Mesodermal cell (in vitro differentiated cells): ENCODE measurements at regions not wholly inside any gene's neighbourhood (a gene's known extent, or its start where the extent isn't known, plus 50 kb on each side); places are given as distances from the start of the nearest gene placed in this dataset.
"Not testable (repeated sequence)": the region's sequence is repeated elsewhere in the genome, so short reads cannot be mapped to it uniquely, and the experiment has no call there.

Experiments used
- H3K27ac ChIP-seq: 2 replicates; pipeline ENCODE4 v1.7.0; 2013; ENCODE audit warnings: mild to moderate bottlenecking, low read depth, low read length, moderate library complexity; ENCODE audit not compliant: severe bottlenecking
- H3K36me3 ChIP-seq: 2 replicates; pipeline ENCODE4 v1.7.1; 2013; ENCODE audit warnings: mild to moderate bottlenecking, low read length, moderate library complexity; ENCODE audit not compliant: control insufficient read depth, insufficient read depth
- H3K4me1 ChIP-seq: one replicate; pipeline ENCODE4 v1.7.1; 2013; ENCODE audit warnings: mild to moderate bottlenecking, low read length; ENCODE audit not compliant: insufficient read depth, control insufficient read depth, poor library complexity, severe bottlenecking
- H3K4me3 ChIP-seq: 2 replicates; pipeline ENCODE4 v1.7.0; 2013; ENCODE audit warnings: low read length, control low read depth, mild to moderate bottlenecking; ENCODE audit not compliant: insufficient read depth, poor library complexity, severe bottlenecking; ENCODE audit errors: extremely low read depth
- H3K9me3 ChIP-seq: 2 replicates; pipeline ENCODE4 v1.7.1; 2013; ENCODE audit warnings: mild to moderate bottlenecking, low read length, moderate library complexity; ENCODE audit not compliant: control insufficient read depth
- WGBS, 2 experiments: methylation state at CpG; one replicate each; pipeline ENCODE4 v1.1.5; 2013; ENCODE audit warnings: missing lambda C conversion rate in 2 of 2; ENCODE audit not compliant: insufficient coverage in 2 of 2; 5-methylcytosine and 5-hydroxymethylcytosine counted together

DNA sequence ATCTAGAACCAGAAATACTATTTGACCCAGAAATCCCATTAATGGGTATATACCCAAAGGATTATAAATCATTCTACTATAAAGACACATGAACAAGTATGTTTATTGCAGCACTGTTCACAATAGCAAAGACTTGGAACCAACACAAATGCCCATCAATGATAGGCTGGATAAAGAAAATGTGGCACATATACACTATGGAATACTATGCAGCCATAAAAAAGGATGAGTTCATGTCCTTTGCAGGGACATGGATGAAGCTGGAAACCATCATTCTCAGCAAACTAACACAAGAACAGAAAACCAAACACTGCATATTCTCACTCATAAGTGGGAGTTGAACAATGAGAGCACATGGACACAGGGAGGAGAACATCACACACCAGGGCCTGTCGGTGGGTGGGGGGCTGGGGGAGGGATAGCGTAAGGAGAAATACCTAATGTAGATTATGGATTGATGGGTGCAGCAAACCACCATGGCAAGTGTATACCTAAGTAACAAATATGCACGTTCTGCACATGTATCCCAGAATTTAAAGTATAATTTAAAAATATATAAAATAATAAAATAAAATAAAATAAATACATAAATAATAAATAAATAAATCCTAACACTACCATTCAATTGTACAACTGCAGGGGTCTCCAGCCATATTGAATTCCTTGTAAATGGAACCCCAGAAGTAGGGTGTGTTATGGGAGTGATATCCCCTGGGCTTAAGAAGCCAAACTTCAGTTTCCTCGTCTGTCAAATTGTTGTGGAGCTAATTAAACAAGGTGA is 122.4 kb upstream of the CD82 start:
- 80 to 100% methylated on average over 2 to 3 of the region's 4 CpGs for WGBS, 2 experiments
- not testable (repeated sequence) for H3K9me3 ChIP-seq

DNA sequence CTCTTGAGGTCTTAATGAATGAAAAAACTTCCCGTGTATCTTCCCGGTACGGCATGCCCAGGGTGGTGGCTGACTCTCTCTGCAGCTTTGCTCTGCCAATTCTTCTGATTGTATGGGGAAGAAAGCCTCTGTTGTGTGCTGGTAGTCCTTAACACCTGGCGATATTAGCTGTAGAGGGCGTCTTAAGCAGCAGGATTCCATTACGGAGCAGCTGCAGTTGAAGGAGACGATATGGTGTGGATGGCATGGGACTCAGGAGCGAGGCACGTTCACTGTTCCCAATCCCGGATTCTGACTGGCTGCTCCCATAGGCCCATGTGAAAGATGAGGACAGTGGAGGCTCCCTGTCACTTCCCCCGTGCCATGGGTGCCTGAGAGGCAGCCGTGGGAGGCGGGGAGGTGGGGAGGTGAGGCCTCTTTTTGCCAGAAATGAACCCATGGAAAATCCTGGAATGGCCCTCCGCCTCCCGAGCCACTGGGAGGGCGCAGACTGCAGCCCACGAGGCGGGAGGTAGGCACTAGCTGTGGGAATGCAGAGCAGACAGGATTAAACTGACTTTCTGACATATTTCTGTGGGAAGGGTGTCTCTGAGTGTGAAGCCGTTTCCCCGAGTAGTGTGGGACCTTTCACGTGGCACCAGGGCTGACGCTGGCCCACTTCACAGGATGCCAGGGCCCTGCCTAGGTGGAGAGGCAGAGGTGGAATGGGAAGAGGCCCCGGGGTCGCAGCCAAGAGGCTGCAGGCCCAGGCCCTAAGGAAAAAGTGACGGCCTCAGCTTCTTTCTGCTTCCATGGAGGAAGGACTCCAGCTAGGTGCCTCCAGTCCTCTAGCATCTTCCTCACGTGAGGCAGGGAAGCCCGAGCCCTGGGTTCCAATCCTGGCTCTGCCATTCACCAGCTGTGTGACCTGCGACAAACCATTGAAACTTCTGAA is 121.4 kb upstream of the CD82 start:
- no peak overlapping the region for H3K27ac ChIP-seq

More for the DNA sequence above, 122.4 kb upstream of the CD82 start:
- H3K36me3 ChIP-seq, H3K27ac ChIP-seq, H3K4me3 ChIP-seq, H3K4me1 ChIP-seq: not testable (repeated sequence)

DNA sequence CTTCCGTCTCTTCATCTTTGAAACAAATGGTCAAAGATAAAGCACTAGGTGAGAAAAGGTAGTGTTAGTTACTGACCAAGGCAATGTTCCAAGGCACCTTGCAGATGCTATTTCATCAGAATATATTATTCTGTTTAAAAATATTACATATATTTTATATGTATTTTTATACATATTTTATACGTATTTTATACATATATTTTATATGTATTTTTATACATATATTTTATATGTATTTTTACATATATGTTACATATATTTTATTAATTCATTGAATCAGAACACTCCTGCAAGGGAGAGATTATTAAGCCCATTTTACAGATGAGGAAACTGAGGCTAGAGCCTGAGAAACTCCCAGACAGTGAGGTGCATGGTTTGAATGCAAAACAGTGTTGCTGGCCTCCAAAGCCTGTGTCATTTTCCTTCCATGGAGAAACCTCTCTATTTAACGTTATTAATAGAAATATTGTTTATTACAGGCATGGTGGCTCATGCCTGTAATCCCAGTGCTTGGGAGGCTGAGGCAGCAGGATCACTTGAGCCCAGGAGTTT is 120.6 kb upstream of the CD82 start:
- 100% methylated on average over 1 of the region's 3 CpGs; no CpG with 5 or more reads in 1 of the 2 experiments for WGBS, 2 experiments
- no peak overlapping the region for H3K4me3 ChIP-seq
- no peak overlapping the region for H3K27ac ChIP-seq
- no peaks in the 10 kb centered on the region for H3K36me3 ChIP-seq
- H3K4me1 ChIP-seq = no peaks in the 10 kb centered on the region
- no peaks in the 10 kb centered on the region for H3K9me3 ChIP-seq

More for the DNA sequence above, 121.4 kb upstream of the CD82 start:
- Histone ChIP-seq H3K9me3 (no peaks in the 10 kb centered on the region), H3K4me3 (no peak overlapping the region), H3K36me3 (no peaks in the 10 kb centered on the region), H3K4me1 (no peaks in the 10 kb centered on the region)
- 81 to 82% methylated on average over 22 to 26 of the region's 28 CpGs for WGBS, 2 experiments

GRCh38 chr11:44445500-44446365 is 119.7 kb upstream of the CD82 start:
- Histone ChIP-seq H3K4me1 (no peaks in the 10 kb centered on the region), H3K27ac (no peak overlapping the region), H3K4me3 (no peak overlapping the region), H3K36me3 (no peaks in the 10 kb centered on the region), H3K9me3 (no peaks in the 10 kb centered on the region)
- WGBS, 2 experiments = 47 to 52% methylated on average over 7 to 9 of the region's 9 CpGs

DNA sequence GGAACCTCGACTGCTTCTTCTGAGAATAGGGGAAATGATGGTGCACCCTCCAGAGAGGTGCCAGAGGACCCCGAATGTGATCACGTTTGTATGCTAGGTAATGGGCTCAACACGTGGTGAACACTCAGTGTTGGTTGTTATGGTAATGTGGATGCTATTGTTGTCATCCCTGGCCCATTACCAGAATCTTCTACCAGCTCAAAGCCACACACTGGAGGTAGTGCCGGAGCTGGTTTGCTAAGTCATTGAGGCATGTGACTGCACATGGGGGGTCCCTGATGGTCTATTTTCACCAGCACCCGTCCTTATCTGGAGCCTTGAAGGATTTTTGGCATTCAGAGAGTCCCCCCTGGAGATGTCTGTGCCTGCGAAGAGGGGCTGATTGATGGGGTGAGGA is 119.1 kb upstream of the CD82 start:
- Histone ChIP-seq H3K36me3 (no peaks in the 10 kb centered on the region), H3K4me1 (no peaks in the 10 kb centered on the region), H3K9me3 (no peaks in the 10 kb centered on the region), H3K27ac (no peak overlapping the region), H3K4me3 (no peak overlapping the region)
- WGBS, 2 experiments = 78 to 100% methylated on average over 1 to 6 of the region's 7 CpGs

DNA sequence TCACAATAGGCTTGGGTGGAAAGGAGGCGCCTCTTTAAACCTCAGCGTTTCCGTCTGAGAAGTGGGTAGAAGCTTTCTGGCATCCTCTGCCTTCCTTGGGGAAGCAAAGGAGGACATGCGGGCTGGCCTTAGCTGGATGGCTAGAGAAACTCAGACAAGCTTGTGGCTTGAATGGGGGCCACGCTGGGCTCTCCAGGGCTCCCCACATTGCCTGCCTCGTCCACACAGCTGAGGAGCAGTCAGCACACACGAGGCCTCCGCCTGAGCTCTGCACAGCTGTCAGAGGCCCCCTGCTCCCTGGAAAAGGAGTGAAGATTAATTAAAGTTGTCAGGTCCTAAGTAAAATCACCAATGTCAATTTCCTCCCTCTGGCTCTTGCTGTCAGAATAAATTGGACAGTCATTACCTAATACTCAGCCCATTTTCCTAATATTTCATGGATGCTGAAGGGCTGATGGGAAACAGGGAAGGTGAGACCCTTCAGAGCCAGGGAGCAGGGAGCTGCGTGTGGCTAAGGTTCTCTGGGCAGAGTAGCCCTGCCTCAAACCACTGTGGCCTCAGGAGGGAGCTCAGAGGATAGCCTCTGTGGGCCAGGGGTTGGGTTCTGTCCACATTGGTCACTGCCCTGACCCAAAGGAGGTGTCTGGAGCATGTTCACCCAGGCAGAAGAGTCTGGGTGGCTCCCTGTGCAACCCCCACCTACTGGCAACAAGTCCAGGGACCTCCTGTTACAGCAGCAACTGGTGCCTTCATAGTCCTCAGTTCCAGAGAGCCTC is 118.3 kb upstream of the CD82 start:
- H3K4me1 ChIP-seq = no peaks in the 10 kb centered on the region
- WGBS, 2 experiments = 93 to 96% methylated on average over 6 to 9 of the region's 9 CpGs
- H3K4me3 ChIP-seq = no peak overlapping the region
- H3K36me3 ChIP-seq = no peaks in the 10 kb centered on the region
- no peak overlapping the region for H3K27ac ChIP-seq
- H3K9me3 ChIP-seq = no peaks in the 10 kb centered on the region

GRCh38 chr11:44450295-44450932 is 115.0 kb upstream of the CD82 start:
- WGBS, 2 experiments = 92% methylated on average over 6 to 8 of the region's 10 CpGs

GRCh38 chr11:44451706-44452105 is 113.8 kb upstream of the CD82 start:
- no peak overlapping the region for H3K27ac ChIP-seq
- no peak overlapping the region for H3K4me3 ChIP-seq
- H3K36me3 ChIP-seq = no peaks in the 10 kb centered on the region
- H3K4me1 ChIP-seq = no peaks in the 10 kb centered on the region
- WGBS, 2 experiments = 63 to 80% methylated on average over 2 to 3 of the region's 3 CpGs
- H3K9me3 ChIP-seq = no peaks in the 10 kb centered on the region

More at GRCh38 chr11:44450295-44450932, 115.0 kb upstream of the CD82 start:
- no peaks in the 10 kb centered on the region for H3K4me1 ChIP-seq
- no peak overlapping the region for H3K27ac ChIP-seq
- no peaks in the 10 kb centered on the region for H3K36me3 ChIP-seq
- no peak overlapping the region for H3K4me3 ChIP-seq
- no peaks in the 10 kb centered on the region for H3K9me3 ChIP-seq

DNA sequence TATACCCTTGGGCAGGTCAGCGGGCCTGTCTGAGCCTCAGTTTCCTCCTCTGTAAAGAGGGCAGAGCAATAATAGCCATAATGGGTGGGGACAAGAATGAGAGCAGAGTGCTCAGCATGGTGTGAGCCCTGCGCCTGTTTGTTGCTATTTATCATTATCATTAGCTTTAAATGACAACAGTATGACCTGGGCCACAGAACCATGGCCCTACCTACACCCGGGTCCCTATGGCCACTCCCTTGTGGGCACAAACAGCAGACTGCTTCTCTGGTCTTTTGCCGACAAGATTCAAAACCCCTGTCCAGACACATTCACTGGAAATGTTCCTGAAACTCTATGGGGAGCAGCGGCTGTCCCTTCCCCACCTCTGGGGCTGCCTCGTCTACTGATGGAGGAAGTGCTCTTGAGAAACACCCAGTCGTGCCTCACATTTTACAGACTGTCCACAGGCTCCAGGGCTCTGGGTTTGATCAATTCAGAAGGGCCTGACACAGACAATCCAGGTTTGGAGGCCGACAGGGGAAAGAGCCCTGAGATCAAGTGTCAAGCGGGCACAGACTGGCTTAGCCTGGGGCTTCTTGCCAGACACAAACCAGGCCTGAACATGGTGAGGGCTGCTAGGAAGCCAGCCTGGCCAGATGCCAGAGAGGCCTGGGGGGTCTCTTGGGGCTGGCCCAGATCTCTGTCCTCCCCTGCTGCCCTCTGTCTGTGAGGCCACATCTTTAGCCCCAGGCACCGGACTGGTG is 112.5 kb upstream of the CD82 start:
- peak overlapping the region; percentile 45 for H3K27ac ChIP-seq
- no peaks in the 10 kb centered on the region for H3K9me3 ChIP-seq
- WGBS, 2 experiments = 84 to 87% methylated on average over 8 to 9 of the region's 10 CpGs
- no peaks in the 10 kb centered on the region for H3K4me1 ChIP-seq
- no peak overlapping the region for H3K4me3 ChIP-seq
- H3K36me3 ChIP-seq = no peaks in the 10 kb centered on the region
